Limb (tissue), 2 donors: ENCODE measurements at regions not wholly inside any gene's neighbourhood (a gene's known extent, or its start where the extent isn't known, plus 50 kb on each side); places are given as distances from the start of the nearest gene placed in this dataset.

ENCODE experiments used
- DNase-seq, 2 donors: peaks; one replicate each; pipeline ENCODE4 v3.0.0-alpha.2; 2016; ENCODE audit errors: extremely low spot score in 2 of 2

DNA sequence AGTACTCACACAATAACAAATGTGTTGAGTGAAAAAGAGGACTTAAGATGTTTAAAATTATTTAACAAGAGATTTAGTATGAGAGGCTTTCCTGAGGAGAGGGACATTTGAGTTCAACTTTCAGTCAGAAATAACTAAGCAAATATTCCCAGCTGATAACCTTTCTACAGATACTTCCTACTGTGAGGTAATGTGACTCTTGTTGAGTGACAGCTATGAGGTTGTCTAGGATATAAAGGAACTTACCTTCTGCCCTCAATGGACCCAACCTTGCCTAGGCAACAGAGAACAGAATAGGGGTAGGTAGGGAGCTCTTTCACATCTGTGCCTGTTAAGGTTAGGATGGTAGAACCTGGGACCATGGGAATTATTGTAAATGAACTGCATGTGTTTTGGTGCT, 54.7 kb downstream of the GLUD2 start:
- no peak for DNase-seq

GRCh38 chrX:121103381-121103780, 56.0 kb downstream of the GLUD2 start:
- DNase-seq, result no peak

DNA sequence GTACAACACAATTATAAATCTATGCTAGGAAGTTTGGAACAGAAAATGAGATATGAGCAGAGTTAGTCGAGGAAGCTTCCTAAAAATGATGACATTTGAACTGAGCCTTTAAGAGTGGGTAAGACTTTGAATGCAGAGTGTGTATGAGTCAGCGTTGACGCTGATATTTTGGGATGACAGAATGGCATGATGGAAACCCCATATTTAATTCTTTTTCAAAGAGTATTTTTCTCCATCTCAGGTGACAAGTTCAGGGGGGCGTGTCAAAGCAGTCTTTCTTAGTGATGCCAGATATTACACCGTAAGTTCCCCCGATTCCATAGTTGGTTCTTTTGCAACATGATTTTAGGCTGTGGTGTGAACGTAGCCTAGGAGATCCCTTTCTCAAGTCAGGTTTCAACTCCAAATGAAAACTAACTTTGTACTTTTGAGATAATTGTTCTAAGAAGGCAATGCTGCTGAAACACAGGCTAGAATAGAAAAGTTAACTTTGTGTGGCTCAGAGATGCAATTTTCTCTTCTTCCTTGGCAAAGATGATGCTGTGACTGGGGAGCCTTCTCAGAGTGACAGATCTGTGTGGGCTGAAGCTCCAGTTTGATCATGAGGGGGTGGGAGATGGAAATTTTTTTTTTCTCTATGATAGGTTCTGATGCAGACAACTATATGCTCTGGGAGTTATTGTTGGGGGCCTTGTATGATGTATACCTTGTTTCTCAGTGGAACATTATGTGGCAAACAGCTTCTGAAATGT, 59.2 kb downstream of the GLUD2 start:
- DNase-seq, result no peak

DNA sequence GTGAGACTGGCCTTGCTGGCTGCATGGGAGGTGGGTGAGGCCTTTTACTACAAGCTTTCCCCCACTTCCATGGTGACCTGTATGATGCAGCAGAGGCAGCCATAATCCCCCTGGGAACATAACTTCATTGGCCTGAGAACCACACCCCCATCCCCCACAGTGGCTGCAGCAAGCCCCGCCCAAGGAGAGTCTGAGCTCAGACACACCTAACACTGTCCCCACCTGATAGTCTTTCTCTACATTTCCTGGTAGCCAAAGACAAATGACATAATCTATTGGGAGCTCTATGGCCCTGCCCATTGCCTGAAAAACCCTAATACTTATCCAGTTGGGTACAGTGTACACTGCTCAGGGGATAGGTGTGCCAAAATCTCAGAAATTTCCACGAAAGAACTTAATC, 62.6 kb downstream of the GLUD2 start:
- no peak for DNase-seq

DNA sequence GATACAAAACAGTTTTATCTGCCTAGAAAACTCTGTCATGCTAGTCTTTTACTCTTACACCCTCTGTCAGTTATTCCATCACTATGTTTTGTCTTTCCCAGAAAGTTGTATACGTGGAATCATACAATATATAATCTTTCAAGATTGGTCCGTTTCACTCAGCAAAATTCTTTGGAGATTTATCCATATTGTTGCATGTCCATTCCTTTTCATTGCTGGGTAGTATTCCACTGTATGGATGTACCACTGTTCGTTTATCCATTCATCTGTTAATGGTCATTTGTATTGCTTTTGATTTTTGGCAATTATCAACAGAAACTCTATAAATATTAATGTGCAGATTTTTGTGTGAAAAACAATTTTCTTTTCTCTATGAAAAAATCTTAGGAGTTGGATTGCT, 63.1 kb downstream of the GLUD2 start:
- no peak for DNase-seq

- no peak for DNase-seq
These were observed 67.3 kb downstream of the GLUD2 start for GRCh38 chrX:121114691-121115090.

- DNase-seq, result no peak
These were observed 73.5 kb downstream of the GLUD2 start for GRCh38 chrX:121120690-121121605.

- DNase-seq, result no peak
These were observed 74.9 kb downstream of the GLUD2 start for GRCh38 chrX:121122332-121122731.

GRCh38 chrX:121128925-121129877, 81.8 kb downstream of the GLUD2 start:
- DNase-seq, result no peak

DNA sequence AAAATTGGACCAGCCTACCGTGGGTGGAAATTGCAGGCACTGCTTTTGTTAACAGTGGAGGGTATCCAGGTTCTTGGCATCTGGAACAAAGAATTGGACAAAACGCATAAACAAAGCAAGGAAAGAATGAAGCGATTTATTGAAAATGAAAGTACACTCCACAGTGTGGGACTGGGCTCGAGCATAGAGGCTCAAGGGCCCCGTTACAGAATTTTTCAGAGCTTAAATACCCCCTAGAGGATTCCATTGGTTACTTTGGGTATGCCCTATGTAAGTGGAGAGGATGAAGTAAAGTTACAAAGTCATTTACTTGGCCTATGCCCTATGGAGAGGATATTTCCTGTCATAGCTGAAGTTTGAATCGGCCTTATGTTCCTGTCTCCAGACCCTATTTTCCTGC, 85.3 kb downstream of the GLUD2 start:
- no peak for DNase-seq

- DNase-seq, result no peak
These were observed 88.2 kb downstream of the GLUD2 start for GRCh38 chrX:121135488-121136207.

DNA sequence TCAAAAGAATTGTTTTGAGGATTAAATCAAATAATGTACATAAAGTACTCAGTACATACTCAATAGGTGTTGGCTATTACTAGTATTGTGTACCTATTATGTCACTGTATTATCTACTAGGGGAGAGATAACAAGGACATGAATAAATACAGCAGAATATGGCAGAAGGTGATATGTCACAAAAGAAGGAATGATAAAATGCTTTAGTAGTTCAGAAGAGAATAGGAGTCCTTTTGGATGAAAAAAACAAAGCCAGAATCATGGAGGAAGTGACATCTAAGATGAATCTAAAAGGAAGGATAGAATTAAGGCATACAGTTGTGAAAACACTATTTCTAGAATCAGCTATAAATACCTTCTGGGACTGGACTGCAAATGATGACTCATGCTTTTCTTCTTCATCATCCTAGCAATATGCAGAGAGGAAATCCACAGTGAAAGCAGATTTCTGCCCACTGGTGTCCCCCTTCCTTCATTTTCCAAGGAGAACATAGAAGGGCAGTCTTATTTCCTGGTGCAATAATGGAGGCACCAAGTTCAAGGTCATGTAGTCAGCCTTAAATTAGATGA, 98.7 kb downstream of the GLUD2 start:
- no peak for DNase-seq

DNA sequence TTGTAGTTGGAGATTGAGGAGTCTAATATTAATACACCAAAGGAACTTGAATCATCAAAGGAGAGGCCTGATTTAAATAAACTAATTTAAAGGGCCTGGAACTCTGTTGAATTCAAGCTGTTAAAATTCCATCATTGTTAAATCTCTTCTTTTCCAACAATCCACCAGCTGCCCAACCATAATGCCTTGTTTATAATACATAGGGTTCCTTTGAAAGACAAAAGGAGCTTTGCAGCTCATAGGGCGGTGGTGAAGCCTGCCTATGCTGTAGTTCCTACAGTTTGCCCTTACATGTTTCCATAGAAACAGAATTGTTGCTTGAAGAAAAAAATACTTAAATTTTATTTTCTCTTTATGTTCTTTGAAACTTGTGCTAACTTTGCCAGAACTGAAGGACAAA, 102.8 kb downstream of the GLUD2 start:
- no peak for DNase-seq

DNA sequence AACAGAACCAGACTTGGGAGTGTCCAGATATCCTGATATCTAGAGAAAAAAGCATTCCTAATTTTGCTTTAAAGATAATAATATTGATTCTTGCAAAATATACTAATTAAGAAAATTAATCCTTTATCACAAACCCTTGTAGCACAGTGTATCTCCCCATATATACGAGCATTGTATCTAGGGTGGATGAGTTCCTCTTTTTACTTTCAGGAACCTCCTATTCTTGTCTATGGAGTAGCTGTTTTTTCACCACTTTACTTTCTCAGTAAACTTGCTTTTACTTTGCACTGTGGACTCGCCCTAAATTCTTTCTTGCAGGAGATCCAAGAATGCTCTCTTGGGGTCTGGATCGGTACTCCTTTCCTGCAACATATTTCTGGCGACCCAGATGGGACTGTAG, 103.9 kb downstream of the GLUD2 start:
- no peak for DNase-seq

DNA sequence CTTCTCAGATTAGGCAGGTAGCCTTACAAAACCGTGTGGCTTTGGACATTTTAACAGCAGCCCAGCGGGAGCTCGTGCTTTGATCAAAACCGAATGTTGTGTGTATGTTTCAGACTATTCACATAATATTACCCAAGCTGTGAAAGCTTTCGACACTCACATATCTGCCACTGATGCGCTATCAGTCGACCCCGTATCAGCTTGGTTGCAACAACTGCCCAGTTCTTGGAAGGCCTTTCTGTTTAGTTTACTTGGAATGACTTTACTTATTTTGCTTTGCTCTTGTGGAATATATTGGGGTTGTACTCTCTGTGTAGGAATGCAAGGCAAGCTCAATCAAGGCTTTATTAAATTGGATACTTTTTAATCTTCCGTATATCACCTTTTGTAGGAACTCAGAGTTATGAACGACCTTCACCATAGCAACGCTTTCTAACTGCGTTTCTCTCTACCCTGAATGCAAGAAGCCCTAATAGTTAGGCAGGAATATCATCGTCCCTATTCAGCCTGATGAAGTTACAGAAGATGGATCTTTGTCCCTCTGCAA, 107.5 kb downstream of the GLUD2 start:
- no peak for DNase-seq

DNA sequence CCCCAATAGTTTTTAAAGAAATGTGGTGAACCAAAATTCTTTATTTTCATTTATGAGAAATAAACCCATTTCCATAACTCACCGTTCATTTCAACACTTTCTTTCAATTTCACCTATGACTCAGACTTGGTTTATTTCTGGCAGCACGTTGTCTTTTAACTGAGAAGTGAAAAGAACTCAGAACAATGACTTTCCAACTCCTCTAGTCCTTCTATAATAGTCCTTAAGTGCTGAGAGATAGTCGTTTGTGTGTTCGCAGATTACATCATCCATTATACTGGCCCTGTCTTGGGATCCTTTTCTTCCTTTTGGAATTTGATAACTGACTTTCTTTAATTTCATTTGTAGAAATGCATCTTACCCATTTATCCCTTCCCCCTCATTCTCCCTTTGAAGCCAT, 113.6 kb downstream of the GLUD2 start:
- DNase-seq, result no peak

DNA sequence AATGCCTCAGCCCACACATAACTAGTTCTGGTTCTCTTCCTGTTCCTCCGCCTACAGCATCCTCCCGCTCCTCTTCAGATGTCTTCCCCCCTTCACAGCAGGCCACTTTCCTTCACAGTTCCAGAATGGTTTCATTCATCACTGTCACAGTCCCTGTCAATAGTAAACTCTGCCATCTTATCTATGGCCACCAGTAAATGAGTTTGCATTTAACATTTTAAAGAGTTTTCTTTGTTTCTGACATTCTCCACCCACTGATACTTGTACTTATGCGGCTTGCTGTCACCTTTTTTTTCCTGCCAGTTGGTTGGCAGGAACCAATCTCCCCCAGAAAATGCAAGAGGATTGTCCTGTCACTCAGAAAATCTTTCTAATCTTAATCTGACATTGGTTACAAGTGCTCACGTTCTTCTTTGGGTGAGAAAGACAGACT, 114.1 kb downstream of the GLUD2 start:
- no peak for DNase-seq

GRCh38 chrX:121163443-121163842, 116.0 kb downstream of the GLUD2 start:
- no peak for DNase-seq

DNA sequence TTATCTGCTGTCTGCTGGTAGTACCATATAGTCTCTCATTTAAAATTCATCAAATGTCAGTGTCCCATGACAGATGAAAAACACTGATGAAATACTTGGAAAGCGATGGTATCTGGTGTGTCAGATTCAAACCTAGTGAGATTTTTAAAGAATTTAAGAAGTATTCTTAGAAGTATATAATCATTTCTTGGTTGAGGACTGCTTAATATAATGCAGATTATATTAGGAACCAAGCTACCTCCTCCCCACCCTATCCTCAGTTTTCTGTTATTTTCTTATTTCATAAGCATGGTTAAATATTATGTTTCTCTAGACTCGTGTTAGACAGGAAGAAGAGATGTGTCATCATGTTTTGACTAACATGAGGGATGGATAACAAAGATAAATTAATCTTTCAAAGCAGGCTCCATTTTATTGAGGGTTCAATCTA, 118.5 kb downstream of the GLUD2 start:
- no peak for DNase-seq
